ENCODE measurements at regions not wholly inside any gene's neighbourhood (a gene's known extent, or its start where the extent isn't known, plus 50 kb on each side); places are given as distances from the start of the nearest gene placed in this dataset.

DNA sequence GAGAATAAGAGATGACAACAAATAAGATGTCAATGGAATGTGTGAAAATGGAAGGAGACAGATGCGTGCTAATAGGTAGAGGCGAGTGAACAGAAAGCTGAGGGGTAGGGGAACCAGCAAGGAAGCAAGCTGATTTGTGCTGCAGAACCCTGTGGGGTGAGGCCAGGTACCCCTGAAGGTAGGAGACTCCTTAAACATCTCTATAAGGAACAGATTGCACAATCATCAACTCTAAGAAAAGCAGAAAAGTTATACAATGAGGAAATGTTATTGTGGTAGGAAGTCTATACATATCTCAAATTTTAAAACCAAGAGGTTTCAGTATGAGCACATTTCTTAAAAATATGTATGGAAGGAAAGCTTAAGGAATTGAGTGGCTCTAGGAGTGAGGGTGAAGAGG lies 315.0 kb upstream of the TPM1 start:
- DNase-seq (ENCODE audit: unreplicated experiment) = no peak
- BruUV-seq (replicated peaks) = no TSS peak
- intact Hi-C loops (cut with micrococcal nuclease) = no loop called here
- no peak overlapping the region for H3K27ac Mint-ChIP-seq (ENCODE audit: low read depth, unreplicated experiment)
- H3K4me1 Mint-ChIP-seq (ENCODE audit: insufficient read depth, unreplicated experiment) = peaks cover 6% of the 10 kb centered on the region
- H3K27me3 Mint-ChIP-seq (ENCODE audit: insufficient read depth, unreplicated experiment) = no peaks in the 10 kb centered on the region
- CTCF ChIA-PET = interaction anchor here (0.5 to 1.9 kb wide), 2 partner anchors 15 to 26 kb away, joined by 3 to 10 read pairs; no protein-coding TSS in a partner anchor
- H3K4me3 Mint-ChIP-seq (ENCODE audit: unreplicated experiment) = no peak overlapping the region
- POLR2A ChIA-PET = interaction anchor here (2.0 kb wide), 1 partner anchor 11 kb away, joined by 6 read pairs; no protein-coding TSS in a partner anchor
- H3K9me3 Mint-ChIP-seq (ENCODE audit: unreplicated experiment) = peaks cover 18% of the 10 kb centered on the region
- TF ChIP-seq, protein P1, sequence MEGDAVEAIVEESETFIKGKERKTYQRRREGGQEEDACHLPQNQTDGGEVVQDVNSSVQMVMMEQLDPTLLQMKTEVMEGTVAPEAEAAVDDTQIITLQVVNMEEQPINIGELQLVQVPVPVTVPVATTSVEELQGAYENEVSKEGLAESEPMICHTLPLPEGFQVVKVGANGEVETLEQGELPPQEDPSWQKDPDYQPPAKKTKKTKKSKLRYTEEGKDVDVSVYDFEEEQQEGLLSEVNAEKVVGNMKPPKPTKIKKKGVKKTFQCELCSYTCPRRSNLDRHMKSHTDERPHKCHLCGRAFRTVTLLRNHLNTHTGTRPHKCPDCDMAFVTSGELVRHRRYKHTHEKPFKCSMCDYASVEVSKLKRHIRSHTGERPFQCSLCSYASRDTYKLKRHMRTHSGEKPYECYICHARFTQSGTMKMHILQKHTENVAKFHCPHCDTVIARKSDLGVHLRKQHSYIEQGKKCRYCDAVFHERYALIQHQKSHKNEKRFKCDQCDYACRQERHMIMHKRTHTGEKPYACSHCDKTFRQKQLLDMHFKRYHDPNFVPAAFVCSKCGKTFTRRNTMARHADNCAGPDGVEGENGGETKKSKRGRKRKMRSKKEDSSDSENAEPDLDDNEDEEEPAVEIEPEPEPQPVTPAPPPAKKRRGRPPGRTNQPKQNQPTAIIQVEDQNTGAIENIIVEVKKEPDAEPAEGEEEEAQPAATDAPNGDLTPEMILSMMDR (IDR thresholded peaks at IDR 0.05; ENCODE audit: unreplicated experiment) = no peak
- peaks cover 9% of the 10 kb centered on the region for H3K36me3 Mint-ChIP-seq (ENCODE audit: insufficient read depth, unreplicated experiment)

DNA sequence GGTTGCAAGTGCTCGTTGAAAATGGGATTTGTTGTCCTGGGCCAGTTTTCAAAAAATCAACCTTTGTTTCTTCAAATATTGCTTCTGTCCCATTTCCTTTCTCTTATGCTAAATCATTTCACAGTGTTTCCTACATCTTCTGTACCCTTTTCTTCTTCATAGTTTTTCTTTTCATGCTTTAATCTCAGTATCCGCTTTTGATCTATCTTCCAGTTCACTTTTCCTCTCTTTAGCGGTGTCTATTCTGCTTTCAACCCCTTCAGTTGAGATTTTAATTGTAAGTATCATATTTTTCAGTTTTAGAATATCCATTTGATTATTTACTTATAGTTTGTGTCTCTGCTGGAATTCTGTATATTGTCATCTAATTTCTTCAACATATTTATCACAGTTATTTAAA lies 311.7 kb upstream of the TPM1 start:
- Mint-ChIP-seq H3K9me3 (ENCODE audit: unreplicated experiment) (peaks cover 19% of the 10 kb centered on the region), H3K27me3 (ENCODE audit: insufficient read depth, unreplicated experiment) (no peaks in the 10 kb centered on the region), H3K4me1 (ENCODE audit: insufficient read depth, unreplicated experiment) (peaks cover 8% of the 10 kb centered on the region), H3K4me3 (ENCODE audit: unreplicated experiment) (no peak overlapping the region), H3K36me3 (ENCODE audit: insufficient read depth, unreplicated experiment) (peaks cover 9% of the 10 kb centered on the region), H3K27ac (ENCODE audit: low read depth, unreplicated experiment) (no peak overlapping the region)
- no peak for DNase-seq (ENCODE audit: unreplicated experiment)
- no TSS peak for BruUV-seq (replicated peaks)
- intact Hi-C loops (cut with micrococcal nuclease) = no loop called here
- ChIA-PET CTCF (interaction anchor here (4.0 kb wide), 1 partner anchor 12 kb away, joined by 23 read pairs; no protein-coding TSS in a partner anchor), POLR2A (no interaction called here)
- TF ChIP-seq, protein P1 (IDR thresholded peaks at IDR 0.05; ENCODE audit: unreplicated experiment) = no peak

DNA sequence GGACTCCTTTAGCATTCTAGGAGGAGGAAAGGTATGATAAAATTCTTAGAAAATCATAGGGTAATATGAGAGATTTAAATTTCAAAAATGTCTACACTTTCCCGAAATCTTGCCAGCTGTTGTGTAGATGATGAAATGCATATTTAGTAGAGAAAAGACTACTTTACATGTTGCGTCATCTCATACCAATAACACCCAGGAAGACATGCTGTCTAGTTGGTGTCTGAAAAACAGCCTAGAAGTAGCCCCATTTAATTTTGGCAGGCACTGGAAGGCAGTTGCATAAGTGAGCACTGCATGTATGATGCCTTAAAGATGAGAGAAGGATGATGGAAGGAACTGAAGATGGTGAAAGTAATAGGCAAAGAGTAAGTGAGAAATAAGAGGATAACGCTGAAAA lies 310.5 kb upstream of the TPM1 start:
- TF ChIP-seq, protein P1 (IDR thresholded peaks at IDR 0.05; ENCODE audit: unreplicated experiment) = no peak
- Mint-ChIP-seq H3K27me3 (ENCODE audit: insufficient read depth, unreplicated experiment) (no peaks in the 10 kb centered on the region), H3K27ac (ENCODE audit: low read depth, unreplicated experiment) (no peak overlapping the region), H3K4me1 (ENCODE audit: insufficient read depth, unreplicated experiment) (peaks cover 9% of the 10 kb centered on the region), H3K9me3 (ENCODE audit: unreplicated experiment) (peaks cover 19% of the 10 kb centered on the region), H3K4me3 (ENCODE audit: unreplicated experiment) (no peak overlapping the region), H3K36me3 (ENCODE audit: insufficient read depth, unreplicated experiment) (no peaks in the 10 kb centered on the region)
- ChIA-PET POLR2A (interaction anchor here (0.6 to 2.0 kb wide), 4 partner anchors 10 to 926 kb away, joined by 3 to 9 read pairs (median 4); partner anchors contain the start of gene TLN2), CTCF (interaction anchor here (0.6 to 4.0 kb wide), 3 partner anchors 10 to 1666 kb away, joined by 3 to 23 read pairs (median 4); no protein-coding TSS in a partner anchor)
- intact Hi-C loops (cut with micrococcal nuclease) = no loop called here
- no TSS peak for BruUV-seq (replicated peaks)
- DNase-seq (ENCODE audit: unreplicated experiment) = peak; percentile 36

DNA sequence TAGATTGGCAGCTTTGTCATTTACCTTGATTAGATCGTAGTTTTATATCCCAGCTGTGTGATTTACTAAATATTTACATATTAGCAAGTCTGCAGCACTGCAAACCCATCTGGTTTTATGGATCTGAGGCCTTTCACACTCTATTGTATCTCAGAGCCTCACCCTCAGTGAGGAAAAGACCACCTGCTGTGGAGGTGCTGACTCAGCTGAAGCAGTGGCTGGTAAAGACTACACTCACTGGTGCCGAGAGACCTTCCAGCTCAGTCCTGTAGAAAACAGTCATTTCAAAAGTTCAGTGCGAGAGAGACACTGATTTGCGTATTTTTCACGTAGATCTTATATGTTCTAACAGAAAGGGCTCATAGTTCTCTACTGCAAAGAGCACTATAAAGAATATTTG lies 307.8 kb upstream of the TPM1 start:
- Mint-ChIP-seq H3K27me3 (ENCODE audit: insufficient read depth, unreplicated experiment) (no peaks in the 10 kb centered on the region), H3K27ac (ENCODE audit: low read depth, unreplicated experiment) (no peak overlapping the region), H3K4me1 (ENCODE audit: insufficient read depth, unreplicated experiment) (peaks cover 31% of the 10 kb centered on the region), H3K9me3 (ENCODE audit: unreplicated experiment) (peaks cover 19% of the 10 kb centered on the region), H3K4me3 (ENCODE audit: unreplicated experiment) (no peak overlapping the region), H3K36me3 (ENCODE audit: insufficient read depth, unreplicated experiment) (peaks cover 3% of the 10 kb centered on the region)
- TF ChIP-seq, protein P1 (IDR thresholded peaks at IDR 0.05; ENCODE audit: unreplicated experiment) = no peak
- no peak for DNase-seq (ENCODE audit: unreplicated experiment)
- BruUV-seq (replicated peaks) = no TSS peak
- intact Hi-C loops (cut with micrococcal nuclease) = no loop called here
- ChIA-PET CTCF (interaction anchor here (0.6 to 4.0 kb wide), 5 partner anchors 8 to 372 kb away, joined by 3 to 23 read pairs (median 3); no protein-coding TSS in a partner anchor), POLR2A (interaction anchor here (0.7 kb wide), 1 partner anchor 239 kb away, joined by 3 read pairs; no protein-coding TSS in a partner anchor)
